CD4-positive, alpha-beta T cell treated with Interleukin-10 for 1 hour (primary cell): ENCODE measurements at regions not wholly inside any gene's neighbourhood (a gene's known extent, or its start where the extent isn't known, plus 50 kb on each side); places are given as distances from the start of the nearest gene placed in this dataset.
"Not testable (repeated sequence)": the region's sequence is repeated elsewhere in the genome, so short reads cannot be mapped to it uniquely, and the experiment has no call there.

Source experiments
- DNase-seq: peaks from one replicate; pipeline ENCODE4 v3.0.0-alpha.2; 2020

- DNase-seq = no peak
Observed at GRCh38 chr4:148735432-148736155, 293.4 kb upstream of the NR3C2 start.

GRCh38 chr4:148730766-148731165 is 288.6 kb upstream of the NR3C2 start:
- DNase-seq = no peak

GRCh38 chr4:148730082-148730640 is 287.9 kb upstream of the NR3C2 start:
- DNase-seq = no peak

GRCh38 chr4:148717988-148718387 is 275.8 kb upstream of the NR3C2 start:
- DNase-seq = no peak

GRCh38 chr4:148716431-148717052 is 274.3 kb upstream of the NR3C2 start:
- DNase-seq = no peak

GRCh38 chr4:148704291-148704690 is 262.1 kb upstream of the NR3C2 start:
- no peak for DNase-seq

- no peak for DNase-seq
Observed at GRCh38 chr4:148694702-148695101, 252.5 kb upstream of the NR3C2 start.

- DNase-seq = no peak
Observed at GRCh38 chr4:148693913-148694649, 251.9 kb upstream of the NR3C2 start.

- no peak for DNase-seq
Observed at GRCh38 chr4:148692242-148692641, 250.0 kb upstream of the NR3C2 start.

- no peak for DNase-seq
Observed at GRCh38 chr4:148686449-148686848, 244.2 kb upstream of the NR3C2 start.

- no peak for DNase-seq
Observed at GRCh38 chr4:148684638-148685037, 242.4 kb upstream of the NR3C2 start.

GRCh38 chr4:148680884-148681283 is 238.7 kb upstream of the NR3C2 start:
- DNase-seq = no peak

GRCh38 chr4:148676344-148676743 is 234.1 kb upstream of the NR3C2 start:
- DNase-seq = no peak

- no peak for DNase-seq
Observed at GRCh38 chr4:148674876-148675275, 232.7 kb upstream of the NR3C2 start.

GRCh38 chr4:148664636-148665035 is 222.4 kb upstream of the NR3C2 start:
- no peak for DNase-seq

- no peak for DNase-seq
Observed at GRCh38 chr4:148654131-148654530, 211.9 kb upstream of the NR3C2 start.

- no peak for DNase-seq
Observed at GRCh38 chr4:148653681-148654080, 211.5 kb upstream of the NR3C2 start.

- DNase-seq = no peak
Observed at GRCh38 chr4:148651991-148652390, 209.8 kb upstream of the NR3C2 start.

GRCh38 chr4:148649652-148650331 is 207.6 kb upstream of the NR3C2 start:
- no peak for DNase-seq

- DNase-seq = no peak
Observed at GRCh38 chr4:148643851-148644250, 201.6 kb upstream of the NR3C2 start.

GRCh38 chr4:148642907-148643306 is 200.7 kb upstream of the NR3C2 start:
- no peak for DNase-seq

- DNase-seq = not testable (repeated sequence)
Observed at GRCh38 chr4:148638079-148638478, 195.9 kb upstream of the NR3C2 start.

GRCh38 chr4:148637453-148637852 is 195.2 kb upstream of the NR3C2 start:
- not testable (repeated sequence) for DNase-seq
